Testis (tissue), 2 donors: ENCODE measurements at regions not wholly inside any gene's neighbourhood (a gene's known extent, or its start where the extent isn't known, plus 50 kb on each side); places are given as distances from the start of the nearest gene placed in this dataset.

Source experiments
- DNase-seq: peaks from one replicate; pipeline ENCODE4 v3.0.0-alpha.2; 2019
- H3K27ac ChIP-seq, 2 donors: fragments of 200-600 bp; sonication (generic); one replicate each; pipeline ENCODE4 v1.5.1; 2019
- H3K27me3 ChIP-seq: fragments of 200-600 bp; sonication (generic); one replicate; pipeline ENCODE4 v1.5.1; 2019
- H3K36me3 ChIP-seq: fragments of 200-600 bp; sonication (generic); one replicate; pipeline ENCODE4 v1.5.1; 2017; ENCODE audit warnings: low read depth; ENCODE audit errors: missing control alignments
- H3K4me1 ChIP-seq: fragments of 200-600 bp; sonication (generic); one replicate; pipeline ENCODE4 v1.5.1; 2019
- H3K4me3 ChIP-seq, 2 donors: fragments of 200-600 bp; sonication (generic); one replicate each; pipeline ENCODE4 v1.5.1; 2017 to 2019
- H3K9me3 ChIP-seq: fragments of 200-600 bp; sonication (generic); one replicate; pipeline ENCODE4 v1.5.1; 2017
- POLR2A ChIP-seq: fragments of 450-650 bp; IDR thresholded peaks from one replicate; pipeline ENCODE4 v1.6.1; 2017; ENCODE audit warnings: antibody characterized with exemption, mild to moderate bottlenecking, moderate library complexity
- WGBS, 2 donors: methylation state at CpG; one replicate each; pipeline ENCODE4 v1.1.5; 2018; 5-methylcytosine and 5-hydroxymethylcytosine counted together
- intact Hi-C: fragments of 100-400 bp; cut with DNase I; formaldehyde crosslinking; loops from one replicate; pipeline ENCODE4 v1.15.1; 2023; ENCODE audit warnings: low total_unique reads
- TF ChIP-seq, protein P1 (sequence below), 3 experiments: fragments of 450-650 bp in 2 of 3; fragments of 200-600 bp in 1 of 3; sonication (generic) in 1 of 3; IDR thresholded peaks; one replicate each; pipeline ENCODE4 v1.5.1; 2016 to 2019; ENCODE audit warnings: antibody characterized with exemption in 3 of 3, mild to moderate bottlenecking in 2 of 3, moderate library complexity in 1 of 3

DNA sequence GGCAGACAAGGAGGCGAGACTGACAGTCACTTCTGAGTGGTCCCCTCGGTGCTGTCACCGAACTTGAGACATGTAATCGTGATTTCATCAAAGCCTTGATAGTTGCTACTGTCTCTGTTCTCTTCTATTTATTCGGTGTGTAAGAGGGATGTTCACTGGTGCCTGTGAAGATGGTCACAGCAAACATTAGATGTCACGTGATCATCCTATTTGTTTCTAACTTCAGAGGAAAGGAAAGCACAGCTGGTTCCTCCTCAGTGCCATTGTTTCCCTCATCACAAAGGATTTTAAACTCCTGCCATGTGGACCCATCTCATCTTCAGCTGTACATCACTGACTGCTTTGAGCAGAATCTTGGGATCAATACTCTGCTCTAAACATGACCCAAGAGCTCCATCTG, 73.1 kb upstream of the CLMP start:
- no peaks in the 10 kb centered on the region for H3K9me3 ChIP-seq
- no peak overlapping the region for H3K4me3 ChIP-seq
- H3K36me3 ChIP-seq: no peaks in the 10 kb centered on the region
- 75 to 78% methylated on average over 6 of the region's 6 CpGs for WGBS, 2 donors
- H3K27ac ChIP-seq: no peak overlapping the region
- intact Hi-C loops: no loop called here
- TF ChIP-seq, protein P1, sequence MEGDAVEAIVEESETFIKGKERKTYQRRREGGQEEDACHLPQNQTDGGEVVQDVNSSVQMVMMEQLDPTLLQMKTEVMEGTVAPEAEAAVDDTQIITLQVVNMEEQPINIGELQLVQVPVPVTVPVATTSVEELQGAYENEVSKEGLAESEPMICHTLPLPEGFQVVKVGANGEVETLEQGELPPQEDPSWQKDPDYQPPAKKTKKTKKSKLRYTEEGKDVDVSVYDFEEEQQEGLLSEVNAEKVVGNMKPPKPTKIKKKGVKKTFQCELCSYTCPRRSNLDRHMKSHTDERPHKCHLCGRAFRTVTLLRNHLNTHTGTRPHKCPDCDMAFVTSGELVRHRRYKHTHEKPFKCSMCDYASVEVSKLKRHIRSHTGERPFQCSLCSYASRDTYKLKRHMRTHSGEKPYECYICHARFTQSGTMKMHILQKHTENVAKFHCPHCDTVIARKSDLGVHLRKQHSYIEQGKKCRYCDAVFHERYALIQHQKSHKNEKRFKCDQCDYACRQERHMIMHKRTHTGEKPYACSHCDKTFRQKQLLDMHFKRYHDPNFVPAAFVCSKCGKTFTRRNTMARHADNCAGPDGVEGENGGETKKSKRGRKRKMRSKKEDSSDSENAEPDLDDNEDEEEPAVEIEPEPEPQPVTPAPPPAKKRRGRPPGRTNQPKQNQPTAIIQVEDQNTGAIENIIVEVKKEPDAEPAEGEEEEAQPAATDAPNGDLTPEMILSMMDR (IDR thresholded peaks at IDR 0.05): no peak
- no peak for TF ChIP-seq POLR2A
- no peaks in the 10 kb centered on the region for H3K4me1 ChIP-seq
- DNase-seq: no peak
- no peaks in the 10 kb centered on the region for H3K27me3 ChIP-seq

DNA sequence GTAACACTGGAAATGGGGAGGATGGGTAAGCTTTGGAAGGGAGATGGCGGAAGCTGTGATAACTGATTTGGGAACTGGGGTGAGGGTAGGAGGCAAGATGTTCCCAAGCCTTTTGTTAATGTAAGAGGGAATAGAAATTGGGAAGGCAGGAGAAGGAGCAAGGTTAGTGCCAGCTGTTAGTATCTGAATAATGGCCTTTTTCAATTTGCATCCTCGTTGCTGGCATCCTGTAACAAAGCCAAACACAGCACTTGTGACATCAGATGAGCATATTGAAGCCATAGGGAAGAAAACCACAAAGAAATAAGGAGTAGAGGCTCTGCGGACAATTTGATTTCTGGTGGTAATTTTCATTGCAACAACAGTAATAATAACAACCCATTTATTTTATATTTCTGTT, 70.9 kb upstream of the CLMP start:
- WGBS, 2 donors: 94 to 96% methylated on average over 3 of the region's 3 CpGs
- TF ChIP-seq POLR2A: no peak
- TF ChIP-seq, protein P1 (IDR thresholded peaks at IDR 0.05): no peak
- H3K27ac ChIP-seq: no peak overlapping the region
- no peak for DNase-seq
- no peaks in the 10 kb centered on the region for H3K27me3 ChIP-seq
- H3K9me3 ChIP-seq: no peaks in the 10 kb centered on the region
- H3K4me1 ChIP-seq: peaks cover 7% of the 10 kb centered on the region
- no peaks in the 10 kb centered on the region for H3K36me3 ChIP-seq
- intact Hi-C loops: no loop called here
- no peak overlapping the region for H3K4me3 ChIP-seq

DNA sequence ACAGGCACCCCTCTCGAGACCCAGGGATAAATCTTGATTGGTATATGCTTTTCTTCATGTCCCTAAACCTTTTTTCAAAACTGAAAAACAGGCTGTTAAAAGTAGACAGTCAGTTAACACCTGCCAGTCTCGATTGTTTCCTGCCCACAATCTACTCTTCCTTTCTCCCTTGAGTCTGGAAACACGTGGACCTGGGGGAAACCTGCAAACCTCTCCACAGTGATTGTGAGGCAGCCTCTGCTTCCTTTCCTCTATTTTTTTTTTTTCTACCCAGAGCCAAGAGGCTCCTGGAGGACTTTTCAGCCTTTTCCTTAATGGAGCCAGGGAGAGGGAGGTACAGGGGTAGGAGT, 69.4 kb upstream of the CLMP start:
- no peak for TF ChIP-seq POLR2A
- TF ChIP-seq, protein P1 (IDR thresholded peaks at IDR 0.05): no peak
- intact Hi-C loops: no loop called here
- 60 to 63% methylated on average over 3 of the region's 3 CpGs for WGBS, 2 donors
- H3K36me3 ChIP-seq: no peaks in the 10 kb centered on the region
- H3K27me3 ChIP-seq: no peaks in the 10 kb centered on the region
- no peak overlapping the region for H3K27ac ChIP-seq
- DNase-seq: no peak
- no peak overlapping the region for H3K4me3 ChIP-seq
- peaks cover 8% of the 10 kb centered on the region for H3K4me1 ChIP-seq
- H3K9me3 ChIP-seq: no peaks in the 10 kb centered on the region

DNA sequence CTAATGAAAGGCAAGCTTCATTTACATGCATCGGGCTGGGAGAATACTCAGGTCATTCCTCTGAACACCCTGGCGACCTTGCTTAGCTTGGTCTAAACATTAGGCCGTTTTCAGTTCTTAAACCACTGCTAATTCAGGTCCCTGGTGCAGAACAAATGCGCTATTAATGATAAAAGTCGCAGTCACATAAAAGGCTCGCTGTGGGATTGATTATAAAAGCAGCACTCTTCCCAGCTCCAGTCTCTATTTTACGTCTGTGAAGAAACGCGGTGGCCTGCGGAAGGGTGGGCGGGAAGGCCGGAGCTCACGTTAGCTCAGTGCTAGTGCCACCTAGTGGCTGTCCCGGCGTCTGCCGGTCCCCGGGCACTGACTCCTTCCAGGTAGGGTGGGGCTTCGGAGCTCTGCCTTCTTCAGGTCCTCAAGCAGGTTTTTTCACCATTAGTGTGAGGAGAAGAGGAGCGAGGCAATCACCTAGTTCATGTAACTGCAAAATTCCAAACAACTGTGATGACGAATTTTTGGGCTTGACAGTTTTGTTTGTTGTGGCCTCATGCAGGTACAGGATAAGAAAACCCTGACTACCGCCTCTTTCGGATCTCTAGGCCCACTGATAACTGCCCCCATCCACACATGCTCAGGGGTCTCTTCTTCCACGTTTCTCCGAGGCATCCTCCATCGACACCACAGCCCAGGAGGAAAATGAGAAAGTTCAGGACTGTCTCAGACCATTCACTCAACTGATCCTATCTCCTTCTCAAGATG, 66.5 kb upstream of the CLMP start:
- peak; percentile 94 for DNase-seq
- no peaks in the 10 kb centered on the region for H3K27me3 ChIP-seq
- WGBS, 2 donors: 16% methylated on average over 15 to 25 of the region's 25 CpGs
- H3K4me1 ChIP-seq: peaks cover 8% of the 10 kb centered on the region
- peak overlapping the region in 1 of 2 donors; percentile 17 for H3K4me3 ChIP-seq
- no peaks in the 10 kb centered on the region for H3K36me3 ChIP-seq
- TF ChIP-seq, protein P1 (IDR thresholded peaks at IDR 0.05): peak; percentile 56 to 75 (median 68)
- no peak for TF ChIP-seq POLR2A
- intact Hi-C loops: no loop called here
- no peaks in the 10 kb centered on the region for H3K9me3 ChIP-seq
- no peak overlapping the region for H3K27ac ChIP-seq
